Osteoblast (primary cell): ENCODE measurements at regions not wholly inside any gene's neighbourhood (a gene's known extent, or its start where the extent isn't known, plus 50 kb on each side); places are given as distances from the start of the nearest gene placed in this dataset.

ENCODE experiments used
- DNase-seq: peaks from one replicate; pipeline ENCODE4 v3.0.0; 2011; ENCODE audit warnings: low spot score, mixed read lengths; ENCODE audit not compliant: insufficient read length; ENCODE audit errors: missing footprints
- H2AFZ ChIP-seq: 2 replicates; pipeline ENCODE4 v1.6.0; 2011; ENCODE audit warnings: mild to moderate bottlenecking, low read length
- H3K27ac ChIP-seq: 2 replicates; pipeline ENCODE4 v1.5.1; 2011; ENCODE audit warnings: mild to moderate bottlenecking, low read depth, low read length, moderate library complexity
- H3K27me3 ChIP-seq: 2 replicates; pipeline ENCODE4 v1.6.0; 2012; ENCODE audit warnings: mild to moderate bottlenecking, control low read depth, inconsistent platforms, low read length, moderate library complexity; ENCODE audit not compliant: insufficient read depth
- H3K36me3 ChIP-seq: 2 replicates; pipeline ENCODE4 v1.5.1; 2011; ENCODE audit warnings: mild to moderate bottlenecking, low read length, control low read depth, moderate library complexity; ENCODE audit not compliant: insufficient read depth
- H3K4me1 ChIP-seq: 2 replicates; pipeline ENCODE4 v1.5.1; 2011; ENCODE audit warnings: mild to moderate bottlenecking, low read length, control low read depth, moderate library complexity; ENCODE audit not compliant: insufficient read depth
- H3K4me2 ChIP-seq: 2 replicates; pipeline ENCODE4 v1.6.0; 2011; ENCODE audit warnings: mild to moderate bottlenecking, low read length; ENCODE audit not compliant: insufficient read depth
- H3K4me3 ChIP-seq: fragments of 200-600 bp; sonication (generic); 3 replicates; pipeline ENCODE4 v1.5.1; 2012; ENCODE audit warnings: mild to moderate bottlenecking, low read length, inconsistent platforms; ENCODE audit not compliant: insufficient read depth
- H3K79me2 ChIP-seq: 2 replicates; pipeline ENCODE4 v1.6.0; 2012; ENCODE audit warnings: mild to moderate bottlenecking, low read length, control low read depth, inconsistent platforms; ENCODE audit not compliant: insufficient read depth
- H3K9me3 ChIP-seq: 2 replicates; pipeline ENCODE4 v1.5.1; 2011; ENCODE audit warnings: low read depth, low read length, control low read depth
- H4K20me1 ChIP-seq: 2 replicates; pipeline ENCODE4 v1.6.0; 2012; ENCODE audit warnings: mild to moderate bottlenecking, low read length, control low read depth; ENCODE audit not compliant: insufficient read depth
- CTCF ChIP-seq: IDR thresholded peaks from 2 replicates; pipeline ENCODE4 v1.5.1; 2011; ENCODE audit warnings: mild to moderate bottlenecking, low read depth, low read length, moderate library complexity; ENCODE audit errors: extremely low read depth

GRCh38 chr5:152622628-152623027 lies 217.5 kb upstream of the NMUR2 start:
- Histone ChIP-seq H3K4me2 (no peak overlapping the region), H3K27ac (no peak overlapping the region), H3K4me3 (no peak overlapping the region), H2AFZ (no peak overlapping the region), H3K79me2 (no peaks in the 10 kb centered on the region), H3K36me3 (no peaks in the 10 kb centered on the region), H3K27me3 (no peaks in the 10 kb centered on the region), H4K20me1 (no peaks in the 10 kb centered on the region), H3K4me1 (no peaks in the 10 kb centered on the region), H3K9me3 (no peaks in the 10 kb centered on the region)
- no peak for TF ChIP-seq CTCF
- no peak for DNase-seq

- H3K36me3 ChIP-seq: no peaks in the 10 kb centered on the region
- no peaks in the 10 kb centered on the region for H3K27me3 ChIP-seq
- H3K4me2 ChIP-seq: no peak overlapping the region
- no peak overlapping the region for H3K27ac ChIP-seq
- no peaks in the 10 kb centered on the region for H3K9me3 ChIP-seq
- TF ChIP-seq CTCF: no peak
- no peak overlapping the region for H2AFZ ChIP-seq
- H3K4me3 ChIP-seq: no peak overlapping the region
- no peaks in the 10 kb centered on the region for H4K20me1 ChIP-seq
- DNase-seq: no peak
- H3K79me2 ChIP-seq: no peaks in the 10 kb centered on the region
- no peaks in the 10 kb centered on the region for H3K4me1 ChIP-seq
Observed at GRCh38 chr5:152623951-152624350, 218.9 kb upstream of the NMUR2 start.

GRCh38 chr5:152625696-152626095 lies 220.6 kb upstream of the NMUR2 start:
- no peak for DNase-seq
- Histone ChIP-seq H3K4me2 (no peak overlapping the region), H3K4me3 (no peak overlapping the region), H3K9me3 (no peaks in the 10 kb centered on the region), H3K27me3 (no peaks in the 10 kb centered on the region), H3K79me2 (no peaks in the 10 kb centered on the region), H2AFZ (no peak overlapping the region), H3K4me1 (no peaks in the 10 kb centered on the region), H3K36me3 (no peaks in the 10 kb centered on the region), H3K27ac (no peak overlapping the region), H4K20me1 (no peaks in the 10 kb centered on the region)
- TF ChIP-seq CTCF: no peak

- Histone ChIP-seq H3K36me3 (no peaks in the 10 kb centered on the region), H4K20me1 (no peaks in the 10 kb centered on the region), H3K79me2 (no peaks in the 10 kb centered on the region), H3K4me2 (no peak overlapping the region), H3K4me3 (no peak overlapping the region), H3K27me3 (no peaks in the 10 kb centered on the region), H2AFZ (no peak overlapping the region), H3K27ac (no peak overlapping the region), H3K9me3 (no peaks in the 10 kb centered on the region), H3K4me1 (no peaks in the 10 kb centered on the region)
- no peak for TF ChIP-seq CTCF
- DNase-seq: no peak
Observed at GRCh38 chr5:152631221-152631620, 226.1 kb upstream of the NMUR2 start.
